GM18526 (cell line): ENCODE measurements at regions not wholly inside any gene's neighbourhood (a gene's known extent, or its start where the extent isn't known, plus 50 kb on each side); places are given as distances from the start of the nearest gene placed in this dataset.

ENCODE experiments used
- POLR2A ChIP-seq: IDR thresholded peaks from 3 replicates; pipeline ENCODE4 v1.6.1; 2011; ENCODE audit not compliant: insufficient read length; ENCODE audit errors: extremely low read depth

DNA sequence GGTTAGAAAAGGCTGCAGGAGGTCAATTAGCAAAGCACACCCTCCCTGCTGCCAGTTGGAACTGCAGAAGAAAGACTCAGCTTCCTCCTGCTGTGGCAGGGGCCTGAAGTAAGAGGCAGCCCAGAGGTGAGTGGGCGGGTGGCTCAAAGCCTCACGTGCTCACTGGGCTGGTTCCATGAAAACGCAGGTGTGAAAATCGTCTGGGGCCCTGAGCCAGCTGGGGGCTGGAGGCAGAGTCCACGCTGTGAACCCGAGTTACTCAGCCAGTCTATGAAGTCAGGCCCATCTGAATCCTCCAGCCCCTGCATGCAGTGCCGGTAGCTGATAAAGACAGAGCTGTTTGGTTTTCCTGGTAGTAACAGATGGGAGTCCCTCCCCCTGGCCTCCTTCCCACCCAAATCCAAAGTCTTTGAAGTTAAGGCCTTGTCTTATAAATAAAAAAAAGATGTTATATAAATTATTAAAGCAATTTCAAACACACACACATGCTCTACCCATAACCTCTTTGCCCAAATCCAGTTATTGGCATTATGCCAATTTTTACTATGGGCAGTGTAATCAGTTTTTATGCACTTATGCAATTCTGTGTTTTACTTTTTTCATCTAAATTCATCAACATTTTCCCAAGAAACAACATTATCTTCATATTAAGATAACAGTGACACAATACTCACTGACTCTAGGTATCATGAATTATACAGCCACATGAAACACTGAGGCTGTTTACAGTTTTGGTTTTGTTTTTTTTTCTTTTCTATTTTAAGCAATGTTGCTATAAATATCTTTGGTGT, 57.9 kb upstream of the PNMA1 start:
- TF ChIP-seq POLR2A: peak; percentile 64

DNA sequence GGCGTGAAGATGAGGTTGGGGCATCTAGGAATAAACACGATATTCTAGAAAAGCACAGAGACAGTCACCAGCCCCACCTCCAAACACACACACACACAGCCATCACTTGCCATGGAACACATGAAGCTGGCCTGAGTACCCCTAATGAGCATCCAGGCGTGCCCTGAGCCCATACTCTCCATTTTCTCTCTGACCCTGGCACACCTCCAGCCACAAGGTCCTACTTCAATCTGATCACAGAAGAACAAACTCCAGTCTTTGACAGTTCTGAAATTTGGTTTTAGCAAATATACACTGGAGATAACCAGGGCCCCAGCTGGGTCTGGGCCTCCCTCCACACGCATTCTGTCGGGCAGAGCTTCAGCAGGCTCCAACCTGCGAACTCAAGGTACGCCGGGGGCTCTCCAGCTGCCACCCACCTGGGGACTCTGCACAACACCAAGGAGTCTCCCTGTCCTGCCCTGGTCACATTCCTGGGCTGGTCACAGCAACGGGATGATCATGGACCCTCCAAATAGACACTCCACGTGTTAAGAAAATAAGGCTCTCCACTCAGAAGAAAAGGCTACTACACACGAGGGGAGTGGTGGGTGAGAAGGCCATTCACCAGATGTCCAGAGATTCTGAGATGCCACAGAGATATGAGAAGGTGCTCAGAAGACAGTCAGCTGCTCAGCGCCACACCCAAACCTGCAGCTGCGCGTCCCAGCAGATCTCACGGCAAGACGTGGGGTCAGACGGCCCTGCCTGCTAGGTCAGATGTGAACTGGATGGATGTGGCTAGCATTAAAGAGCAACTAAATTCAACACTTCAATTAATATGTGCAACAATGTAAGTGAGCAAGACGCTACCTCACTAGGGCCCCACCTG, 57.0 kb upstream of the PNMA1 start:
- TF ChIP-seq POLR2A: no peak

GRCh38 chr14:73768107-73768506, 53.9 kb upstream of the PNMA1 start:
- no peak for TF ChIP-seq POLR2A

DNA sequence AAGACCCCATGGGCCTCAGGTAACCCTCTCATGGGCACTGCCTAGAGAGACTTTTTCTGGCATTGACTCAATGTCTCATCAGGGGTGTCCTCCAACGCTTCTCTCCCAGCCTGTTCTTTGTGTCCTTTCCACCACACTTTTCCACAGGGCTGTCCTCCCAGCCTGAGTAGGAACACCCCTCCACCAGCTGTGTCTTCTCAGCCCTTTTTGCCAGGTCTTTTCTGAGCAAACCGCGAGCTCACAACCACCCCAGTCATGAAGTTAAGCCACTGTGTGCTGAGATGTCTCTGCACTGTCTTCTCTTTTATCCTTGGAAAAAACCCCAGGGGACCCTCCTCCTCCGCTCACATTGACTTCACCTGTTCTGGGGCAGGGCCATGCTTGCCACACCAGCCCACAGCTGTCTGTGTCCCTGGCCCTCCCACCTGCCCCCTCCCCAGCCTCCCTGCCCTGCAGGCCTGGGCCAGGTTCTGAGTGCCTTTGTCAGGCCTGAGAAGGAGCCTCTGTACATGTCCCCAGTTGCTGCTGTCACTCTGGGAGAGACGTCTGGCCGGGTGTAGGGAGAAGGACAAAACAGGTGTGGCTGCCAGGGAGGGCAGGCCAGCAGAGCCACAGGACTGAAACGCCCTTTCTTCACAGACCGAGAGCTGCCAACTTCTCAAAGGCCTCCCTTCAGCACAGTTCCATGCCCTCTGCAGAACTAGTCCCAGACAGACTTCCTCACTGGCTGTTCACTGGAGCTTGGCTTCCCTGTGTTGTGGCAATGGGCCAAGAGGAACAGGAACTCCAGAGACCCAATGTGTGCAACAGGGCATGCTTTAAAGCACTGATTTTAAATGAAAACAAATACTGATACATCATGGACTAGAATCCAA, 50.5 kb upstream of the PNMA1 start:
- TF ChIP-seq POLR2A: no peak
